GM19452 (cell line): ENCODE measurements at regions not wholly inside any gene's neighbourhood (a gene's known extent, or its start where the extent isn't known, plus 50 kb on each side); places are given as distances from the start of the nearest gene placed in this dataset.

ENCODE experiments used
- ATAC-seq: cut with Tn5 transposase; IDR thresholded peaks from one replicate; pipeline ENCODE4 v1.9.1; 2021; ENCODE audit not compliant: unreplicated experiment

GRCh38 chr7:148472406-148472805 lies 118.2 kb upstream of the C7orf33 start:
- no peak for ATAC-seq

DNA sequence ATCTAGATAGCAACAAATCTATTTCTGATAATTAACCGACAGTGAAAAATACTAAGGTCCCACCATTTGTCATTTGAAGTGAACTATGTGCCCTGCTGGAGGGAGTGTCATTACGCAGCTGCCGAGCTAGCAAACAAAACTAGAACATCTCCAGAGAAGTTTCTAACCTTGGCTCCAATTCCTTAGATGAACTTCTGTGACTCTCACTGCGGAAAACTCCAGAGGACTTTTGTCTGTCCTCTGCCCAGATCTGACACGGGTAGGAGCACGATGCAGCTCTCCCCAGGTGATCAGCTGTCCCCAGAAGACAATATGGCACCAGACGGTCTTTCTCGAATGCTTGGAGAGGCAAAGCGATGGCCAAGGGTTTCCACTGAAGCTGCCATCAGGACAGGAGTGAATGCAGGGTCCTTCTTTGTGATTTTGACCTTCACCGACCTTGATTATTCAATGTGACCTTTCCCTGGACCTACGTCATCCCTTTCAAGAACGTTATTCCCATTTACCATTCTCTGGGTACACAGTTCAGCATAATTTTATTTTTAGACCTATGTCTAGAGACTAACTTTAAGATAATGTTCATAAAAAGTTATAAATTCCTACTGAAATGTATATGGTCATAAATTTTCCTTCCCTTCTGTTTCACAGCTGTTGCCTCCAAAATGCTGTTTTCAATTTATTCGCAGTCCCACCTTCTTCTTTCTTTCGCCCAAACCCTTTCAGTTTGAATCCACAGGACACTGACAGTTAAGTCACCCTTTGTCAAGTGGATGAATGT lies 116.7 kb upstream of the C7orf33 start:
- ATAC-seq, result no peak

DNA sequence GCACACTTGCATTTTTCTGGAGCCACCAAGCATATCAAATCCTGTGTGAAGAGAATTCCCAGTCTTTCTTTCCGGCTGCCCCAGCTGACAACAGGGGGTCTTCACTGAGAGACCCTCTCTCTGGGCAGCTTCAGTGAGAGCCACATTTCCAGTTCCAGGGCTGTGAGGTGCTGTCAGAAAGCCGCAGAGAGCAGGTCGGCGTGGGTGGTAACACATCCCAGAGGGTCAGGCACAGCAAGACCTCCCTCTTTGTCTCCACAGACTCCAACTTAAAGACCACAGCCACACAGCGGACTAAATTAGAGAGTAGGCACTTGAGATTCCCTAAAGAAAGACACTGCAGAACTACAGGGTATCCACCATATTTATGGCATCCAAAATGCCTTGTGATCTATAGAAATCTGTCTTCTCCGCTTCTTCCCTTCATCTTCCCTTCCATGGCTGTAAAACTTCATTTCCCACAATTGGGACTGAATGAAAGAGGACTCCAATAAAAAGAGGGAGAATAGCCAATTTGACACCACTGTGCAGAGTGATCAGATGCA lies 116.0 kb upstream of the C7orf33 start:
- no peak for ATAC-seq

DNA sequence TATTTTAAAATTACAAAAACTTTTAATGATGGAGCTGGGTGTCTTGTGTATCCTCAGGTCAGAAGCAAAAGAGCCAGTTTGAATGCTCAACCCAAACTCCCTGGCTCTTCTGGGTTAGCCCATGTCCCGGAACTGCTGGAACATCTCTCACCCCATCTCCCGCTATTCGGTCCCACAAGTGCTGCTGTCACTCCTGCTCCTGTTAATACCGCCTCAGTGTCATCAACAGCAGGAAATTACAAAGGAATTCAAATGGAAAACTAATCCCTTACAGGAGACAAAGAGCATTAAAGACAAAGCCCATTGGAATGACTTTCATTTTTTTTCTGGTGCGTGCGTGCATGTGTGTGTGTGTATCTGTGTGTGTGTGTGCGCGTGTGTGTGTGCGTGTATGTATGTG lies 112.0 kb upstream of the C7orf33 start:
- no peak for ATAC-seq

DNA sequence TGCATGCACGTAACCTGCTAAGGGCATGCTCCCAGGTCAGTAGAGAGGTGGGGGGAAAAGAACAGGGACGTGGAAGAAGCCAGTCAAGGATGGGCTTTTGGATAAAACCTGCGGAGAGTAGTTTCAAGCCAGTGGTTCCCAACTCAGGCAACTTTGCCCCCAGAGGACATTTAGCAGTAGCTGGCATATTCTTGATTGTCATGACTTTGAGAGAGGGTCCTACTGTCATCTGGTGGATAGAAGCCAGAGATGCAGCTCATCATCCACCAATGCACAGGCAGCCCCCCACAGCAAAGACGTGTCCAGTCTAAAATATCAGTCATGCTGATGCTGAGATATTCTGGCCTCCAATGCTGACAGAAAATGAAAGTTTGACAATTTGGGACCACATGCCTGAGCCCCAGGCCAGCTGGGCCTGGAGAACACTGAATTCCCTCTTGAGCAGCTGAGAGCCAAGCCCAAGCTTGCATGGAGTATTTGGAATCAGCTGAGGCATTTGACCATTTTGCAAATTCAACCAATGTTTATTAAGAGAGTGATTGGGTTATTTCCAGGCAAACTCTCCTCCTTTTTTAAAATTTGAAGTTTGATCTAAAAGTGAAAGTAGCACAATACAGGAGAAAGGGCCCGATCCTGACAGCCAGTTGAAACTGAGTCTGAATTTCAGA lies 110.0 kb upstream of the C7orf33 start:
- no peak for ATAC-seq

DNA sequence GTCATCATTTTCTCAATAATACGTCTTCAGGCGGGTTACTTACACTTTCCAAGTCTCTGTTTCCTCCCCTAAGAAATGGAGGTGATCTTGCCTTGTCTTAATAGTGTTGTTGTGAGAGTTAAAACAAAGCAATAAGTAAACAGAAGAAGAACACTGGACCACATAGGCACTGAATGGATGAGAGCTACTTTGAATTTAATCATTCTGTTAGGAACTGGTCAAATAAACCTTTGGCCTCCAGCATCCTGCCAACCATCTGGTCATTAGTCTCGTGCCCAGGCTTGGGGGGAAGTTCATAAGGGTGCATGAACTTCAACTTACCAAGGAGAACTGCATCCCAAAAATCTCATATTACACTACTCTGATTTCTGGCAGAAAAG lies 109.4 kb upstream of the C7orf33 start:
- ATAC-seq, result no peak

- no peak for ATAC-seq
Measured at GRCh38 chr7:148481971-148482626, 108.5 kb upstream of the C7orf33 start.

DNA sequence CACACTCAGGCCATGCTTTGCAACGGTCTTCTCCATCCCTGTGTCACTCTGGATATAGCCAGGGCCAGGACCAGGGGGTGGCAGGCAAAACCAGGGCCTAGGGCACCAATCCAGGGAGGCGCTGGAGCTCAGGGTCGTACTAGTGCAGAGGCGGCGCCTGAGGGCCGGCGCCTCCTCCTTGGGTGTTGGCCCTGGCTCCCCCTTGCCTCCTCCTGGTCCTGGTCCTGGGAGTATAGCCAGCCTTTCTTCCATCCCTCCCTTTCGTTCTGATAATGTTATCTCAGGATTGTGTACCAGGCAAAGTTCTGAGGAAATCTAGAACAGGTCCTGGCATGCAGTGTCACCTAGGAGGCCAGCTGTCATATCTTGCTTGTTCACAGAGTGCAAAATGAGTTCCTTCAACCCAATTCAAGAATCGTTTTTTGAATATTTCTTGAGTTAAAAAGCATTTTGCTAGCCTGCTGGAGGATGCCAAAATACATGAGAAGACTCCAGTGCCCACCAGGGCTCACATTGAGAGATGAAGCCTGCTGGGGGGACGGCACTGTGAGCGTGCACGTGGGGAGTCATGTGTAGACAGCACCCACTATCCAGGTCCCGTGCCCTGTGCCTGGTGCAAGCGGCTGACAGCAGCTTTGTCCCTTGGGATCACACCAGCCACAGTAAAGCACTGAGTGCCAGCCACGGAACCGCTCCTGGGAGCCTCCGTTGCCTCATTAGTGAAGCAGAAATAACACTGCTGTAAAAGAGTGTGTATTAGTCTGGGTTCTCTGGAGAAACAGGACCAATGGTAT lies 106.9 kb upstream of the C7orf33 start:
- no peak for ATAC-seq

DNA sequence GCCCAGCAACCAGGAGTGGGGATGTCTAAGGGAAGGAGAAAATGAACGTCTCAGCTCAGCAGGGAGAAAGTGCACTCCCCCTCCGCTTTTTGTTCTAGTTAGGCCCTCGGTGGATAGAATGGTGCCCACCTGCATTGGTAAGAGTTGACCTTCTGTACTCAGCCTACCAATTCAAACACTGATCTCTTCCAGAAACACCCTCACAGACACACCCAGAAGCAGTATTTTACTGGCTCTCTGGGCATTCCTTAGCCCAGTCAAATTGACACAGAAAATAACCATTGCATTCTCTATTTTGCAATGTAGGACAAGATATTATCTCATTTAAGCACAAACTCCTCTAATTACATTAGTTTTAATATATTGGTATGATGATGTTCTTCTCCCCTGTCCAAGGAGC lies 106.1 kb upstream of the C7orf33 start:
- ATAC-seq, result no peak

DNA sequence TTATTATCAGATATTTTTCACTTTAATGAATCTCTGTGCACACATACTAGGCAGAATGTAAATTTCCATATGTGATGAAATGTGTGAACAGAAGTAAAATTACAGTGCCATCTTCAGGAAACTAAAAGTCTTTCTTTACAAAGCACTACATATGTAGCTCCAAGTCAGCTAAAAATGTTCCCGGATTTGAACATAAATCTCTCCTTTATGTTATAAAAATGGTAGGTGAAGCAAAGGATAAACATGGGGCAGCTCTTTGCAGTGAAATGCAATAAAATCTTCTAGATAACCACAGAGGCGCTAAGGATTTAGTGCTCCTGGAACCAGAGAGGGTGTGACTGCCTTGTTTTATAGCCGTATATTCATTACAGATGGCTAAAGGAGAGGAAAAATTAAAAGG lies 104.9 kb upstream of the C7orf33 start:
- ATAC-seq, result no peak

GRCh38 chr7:148486937-148487336 lies 103.6 kb upstream of the C7orf33 start:
- no peak for ATAC-seq

DNA sequence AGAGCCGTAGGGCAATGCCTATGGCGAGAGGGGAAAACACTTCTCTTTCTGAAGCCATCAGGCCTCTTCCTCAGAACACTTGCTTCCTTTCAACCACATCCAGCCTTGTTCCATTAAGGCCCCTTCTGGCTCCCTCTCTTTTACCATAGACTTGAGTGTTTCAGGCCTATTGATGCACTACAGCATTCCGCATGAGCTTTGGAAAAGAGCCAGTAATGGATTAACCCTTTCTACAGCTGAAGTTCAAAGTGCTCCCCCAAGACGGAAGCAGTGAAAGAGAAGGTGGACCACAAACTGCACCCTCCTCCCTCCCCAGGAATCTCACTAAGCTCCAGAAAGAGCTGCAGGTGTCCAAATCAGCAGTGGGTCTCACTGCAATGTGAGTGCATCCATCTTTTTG lies 102.7 kb upstream of the C7orf33 start:
- ATAC-seq, result no peak

GRCh38 chr7:148489678-148490077 lies 100.9 kb upstream of the C7orf33 start:
- no peak for ATAC-seq

DNA sequence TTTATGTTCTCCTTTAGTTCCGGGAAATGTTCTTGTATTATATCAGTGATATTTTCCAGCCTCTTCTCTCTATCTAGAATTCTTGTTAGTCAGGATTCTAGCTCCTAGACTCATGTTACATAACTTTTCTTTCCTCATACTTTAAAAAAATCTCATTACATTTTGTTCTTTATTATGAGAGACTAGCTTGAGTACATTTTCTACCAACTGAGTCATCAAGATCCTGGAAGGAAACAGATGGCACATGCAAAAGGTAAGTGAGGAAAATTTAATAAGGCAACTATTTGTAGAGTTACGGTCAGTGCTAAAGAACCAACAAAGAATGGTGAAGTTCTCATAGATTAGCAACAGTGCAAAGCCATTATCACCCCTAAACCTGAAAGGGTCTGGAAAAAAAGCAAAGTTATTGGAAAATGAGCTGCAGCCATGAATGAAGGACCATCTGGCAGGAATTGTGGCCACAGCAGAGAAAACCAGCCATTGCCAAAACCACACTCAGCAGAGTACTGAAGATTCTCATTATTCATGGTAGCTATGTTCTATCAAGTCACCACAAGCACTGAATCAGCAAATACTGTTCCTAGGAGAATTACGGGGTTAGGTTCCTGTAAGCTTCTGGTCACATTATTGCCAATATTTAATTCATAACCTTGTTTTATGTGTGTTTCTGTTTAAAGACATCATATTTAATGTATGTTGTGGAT lies 98.3 kb upstream of the C7orf33 start:
- ATAC-seq, result no peak

DNA sequence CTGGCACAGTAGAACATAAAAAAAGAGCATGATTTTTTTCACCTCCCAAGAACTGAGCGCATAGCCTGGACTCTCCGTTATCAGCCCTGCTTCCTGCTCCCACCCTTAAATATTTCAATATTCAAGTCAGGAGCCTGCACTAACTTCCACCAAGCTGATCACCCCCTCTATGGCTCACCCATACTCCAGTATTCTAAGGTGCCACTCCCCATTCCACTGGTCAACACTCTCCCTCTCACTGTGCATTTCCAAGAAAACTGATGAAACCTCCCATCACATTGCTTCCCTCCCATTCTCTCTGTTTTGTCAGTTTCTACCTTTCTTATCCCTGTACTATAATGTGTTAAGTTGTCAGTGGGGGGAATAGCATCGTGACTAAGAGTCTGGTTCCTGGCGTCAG lies 95.0 kb upstream of the C7orf33 start:
- no peak for ATAC-seq

DNA sequence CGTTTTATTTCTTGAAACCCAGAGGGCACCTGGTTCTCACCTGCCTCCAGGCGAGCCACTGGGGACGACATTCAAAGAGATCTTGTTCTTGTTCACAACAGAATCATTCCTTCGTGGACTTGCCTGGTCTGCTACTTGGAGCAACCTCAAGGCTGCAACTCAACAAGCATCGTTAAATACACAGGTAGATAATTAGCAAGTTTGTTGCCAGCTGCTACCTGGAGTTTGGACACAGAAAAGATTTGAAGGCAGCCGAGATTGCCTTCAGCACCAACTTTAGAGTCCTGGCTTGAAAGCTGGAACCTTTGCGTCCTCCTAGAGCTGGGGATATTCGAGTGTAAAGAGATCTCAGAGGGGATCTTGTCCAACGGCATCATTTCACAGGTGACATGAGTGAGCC lies 89.6 kb upstream of the C7orf33 start:
- ATAC-seq, result no peak

DNA sequence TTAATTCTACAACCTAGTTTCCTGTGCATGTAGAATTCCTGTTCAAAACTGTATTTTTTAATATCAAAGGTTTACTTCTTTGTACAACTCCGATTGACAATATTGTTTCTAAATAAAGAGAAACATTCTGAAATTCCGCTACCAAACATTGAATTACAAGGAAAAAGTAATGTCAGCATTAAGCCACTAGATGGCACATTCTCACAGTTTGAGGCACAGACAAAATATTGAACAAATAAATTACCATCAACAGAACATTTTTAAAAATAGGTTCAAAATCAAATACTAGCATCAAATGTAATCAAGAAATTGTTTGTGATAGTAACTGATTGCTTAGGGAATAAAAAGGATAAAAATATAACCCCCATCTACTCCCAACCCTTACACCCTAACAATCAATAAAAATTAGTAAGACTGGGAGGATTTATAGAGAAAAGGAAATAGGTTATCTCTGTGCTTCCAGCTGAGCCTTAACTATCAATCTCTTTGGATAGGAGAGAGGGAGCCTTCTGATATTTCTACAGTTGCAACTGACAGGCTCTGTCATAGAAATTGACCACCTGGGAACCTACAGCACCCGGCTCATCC lies 86.6 kb upstream of the C7orf33 start:
- ATAC-seq, result no peak

GRCh38 chr7:148505645-148506375 lies 84.8 kb upstream of the C7orf33 start:
- ATAC-seq, result no peak

DNA sequence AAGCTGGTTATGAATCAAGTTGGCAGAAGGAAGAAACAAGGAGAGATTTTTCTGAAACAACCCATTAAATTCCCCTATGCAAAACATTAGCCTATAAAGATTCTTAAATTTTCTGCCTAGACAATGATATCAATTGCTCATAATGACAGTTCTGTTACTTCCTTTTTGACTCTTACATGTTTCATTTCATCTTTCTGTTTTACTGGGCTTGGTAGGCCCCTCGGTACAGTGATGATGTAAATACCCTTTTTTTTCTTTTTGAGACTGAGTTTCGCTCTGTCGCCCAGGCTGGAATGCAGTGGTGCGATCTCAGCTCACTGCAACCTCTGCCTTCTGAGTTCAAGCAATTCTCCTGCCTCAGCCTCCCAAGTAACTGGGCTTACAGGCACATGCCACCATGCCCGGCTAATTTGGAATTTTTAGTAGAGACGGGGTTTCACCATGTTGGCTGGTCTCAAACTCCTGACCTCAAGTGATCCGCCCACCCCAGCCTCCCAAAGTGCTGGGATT lies 83.4 kb upstream of the C7orf33 start:
- peak; percentile 95 for ATAC-seq
